Nephron progenitor cell (in vitro differentiated cells): ENCODE measurements at regions not wholly inside any gene's neighbourhood (a gene's known extent, or its start where the extent isn't known, plus 50 kb on each side); places are given as distances from the start of the nearest gene placed in this dataset.

ENCODE experiments used
- DNase-seq: peaks from one replicate; pipeline ENCODE4 v3.0.0; 2021
- H3K27ac Mint-ChIP-seq: 2 replicates; pipeline ENCODE4 v1.8.0; 2021; ENCODE audit warnings: mild to moderate bottlenecking, moderate library complexity, mixed read lengths
- H3K27me3 Mint-ChIP-seq: 2 replicates; pipeline ENCODE4 v1.8.0; 2021; ENCODE audit warnings: mild to moderate bottlenecking, low read depth, mixed read lengths; ENCODE audit not compliant: poor library complexity
- H3K36me3 Mint-ChIP-seq: 2 replicates; pipeline ENCODE4 v1.8.0; 2021; ENCODE audit warnings: low read depth, mixed read lengths
- H3K4me1 Mint-ChIP-seq: 2 replicates; pipeline ENCODE4 v1.8.0; 2021; ENCODE audit warnings: mixed read lengths
- H3K4me3 Mint-ChIP-seq: 2 replicates; pipeline ENCODE4 v1.8.0; 2021; ENCODE audit warnings: mild to moderate bottlenecking, moderate library complexity, mixed read lengths
- H3K9me3 Mint-ChIP-seq: 2 replicates; pipeline ENCODE4 v1.8.0; 2021; ENCODE audit warnings: mild to moderate bottlenecking, moderate library complexity, mixed read lengths
- CTCF ChIP-seq: fragments of 200-600 bp; sonication (generic); IDR thresholded peaks from 2 replicates; pipeline ENCODE4 v1.5.0; 2021; ENCODE audit warnings: antibody characterized with exemption

GRCh38 chr12:84073401-84073800, 839.2 kb downstream of the SLC6A15 start:
- Mint-ChIP-seq H3K4me3 (no peak overlapping the region), H3K27ac (no peak overlapping the region), H3K27me3 (no peaks in the 10 kb centered on the region), H3K4me1 (no peaks in the 10 kb centered on the region), H3K36me3 (no peaks in the 10 kb centered on the region), H3K9me3 (no peaks in the 10 kb centered on the region)
- no peak for TF ChIP-seq CTCF
- DNase-seq: no peak

GRCh38 chr12:84072961-84073360, 839.6 kb downstream of the SLC6A15 start:
- Mint-ChIP-seq H3K4me1 (no peaks in the 10 kb centered on the region), H3K36me3 (no peaks in the 10 kb centered on the region), H3K4me3 (no peak overlapping the region), H3K27me3 (no peaks in the 10 kb centered on the region), H3K9me3 (no peaks in the 10 kb centered on the region), H3K27ac (no peak overlapping the region)
- no peak for DNase-seq
- TF ChIP-seq CTCF: no peak

GRCh38 chr12:84070292-84070691, 842.3 kb downstream of the SLC6A15 start:
- H3K27me3 Mint-ChIP-seq: peaks cover 3% of the 10 kb centered on the region
- no peak overlapping the region for H3K4me3 Mint-ChIP-seq
- no peak for TF ChIP-seq CTCF
- peak overlapping the region; percentile 6 for H3K27ac Mint-ChIP-seq
- no peaks in the 10 kb centered on the region for H3K9me3 Mint-ChIP-seq
- no peaks in the 10 kb centered on the region for H3K36me3 Mint-ChIP-seq
- no peak for DNase-seq
- H3K4me1 Mint-ChIP-seq: no peaks in the 10 kb centered on the region

- H3K36me3 Mint-ChIP-seq: no peaks in the 10 kb centered on the region
- DNase-seq: no peak
- no peak overlapping the region for H3K4me3 Mint-ChIP-seq
- no peaks in the 10 kb centered on the region for H3K4me1 Mint-ChIP-seq
- no peak for TF ChIP-seq CTCF
- peaks cover 3% of the 10 kb centered on the region for H3K27me3 Mint-ChIP-seq
- H3K9me3 Mint-ChIP-seq: no peaks in the 10 kb centered on the region
- no peak overlapping the region for H3K27ac Mint-ChIP-seq
Observed at GRCh38 chr12:84069699-84070098, 842.9 kb downstream of the SLC6A15 start.

- DNase-seq: no peak
- Mint-ChIP-seq H3K9me3 (no peaks in the 10 kb centered on the region), H3K27me3 (peaks cover 3% of the 10 kb centered on the region), H3K4me3 (no peak overlapping the region), H3K27ac (no peak overlapping the region), H3K36me3 (no peaks in the 10 kb centered on the region), H3K4me1 (no peaks in the 10 kb centered on the region)
- TF ChIP-seq CTCF: no peak
Observed at GRCh38 chr12:84069198-84069597, 843.4 kb downstream of the SLC6A15 start.

- H3K27me3 Mint-ChIP-seq: no peaks in the 10 kb centered on the region
- H3K4me3 Mint-ChIP-seq: no peak overlapping the region
- no peaks in the 10 kb centered on the region for H3K36me3 Mint-ChIP-seq
- H3K9me3 Mint-ChIP-seq: no peaks in the 10 kb centered on the region
- H3K4me1 Mint-ChIP-seq: no peaks in the 10 kb centered on the region
- no peak overlapping the region for H3K27ac Mint-ChIP-seq
- DNase-seq: no peak
- TF ChIP-seq CTCF: no peak
Observed at GRCh38 chr12:84058136-84058535, 854.5 kb downstream of the SLC6A15 start.
